ENCODE measurements at regions not wholly inside any gene's neighbourhood (a gene's known extent, or its start where the extent isn't known, plus 50 kb on each side); places are given as distances from the start of the nearest gene placed in this dataset.

- no peak for DNase-seq
These were observed 225.7 kb upstream of the PPP2R3A start for GRCh38 chr3:135739779-135740178.

DNA sequence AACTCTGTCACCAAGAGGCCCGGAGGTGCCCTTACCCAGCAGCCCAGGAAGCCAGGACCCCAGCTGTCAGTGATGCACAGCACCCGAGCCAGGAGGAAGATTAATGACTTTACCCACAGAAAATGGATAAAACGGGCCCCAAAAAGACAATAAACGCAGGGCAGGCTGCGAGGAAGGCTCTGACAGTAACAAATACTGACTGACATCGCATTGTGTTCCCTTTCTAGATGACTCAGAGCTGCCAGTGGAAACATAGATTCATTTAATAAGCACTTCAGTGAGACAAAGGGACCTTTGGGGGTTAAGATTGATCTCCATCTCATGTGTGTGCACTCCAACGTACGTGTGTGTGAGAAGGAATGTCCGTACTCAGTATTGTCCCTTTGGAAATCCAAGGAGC lies 225.3 kb upstream of the PPP2R3A start:
- DNase-seq, result no peak

- DNase-seq, result no peak
These were observed 224.8 kb upstream of the PPP2R3A start for GRCh38 chr3:135740751-135741150.

- no peak for DNase-seq
These were observed 213.5 kb upstream of the PPP2R3A start for GRCh38 chr3:135751991-135752390.

DNA sequence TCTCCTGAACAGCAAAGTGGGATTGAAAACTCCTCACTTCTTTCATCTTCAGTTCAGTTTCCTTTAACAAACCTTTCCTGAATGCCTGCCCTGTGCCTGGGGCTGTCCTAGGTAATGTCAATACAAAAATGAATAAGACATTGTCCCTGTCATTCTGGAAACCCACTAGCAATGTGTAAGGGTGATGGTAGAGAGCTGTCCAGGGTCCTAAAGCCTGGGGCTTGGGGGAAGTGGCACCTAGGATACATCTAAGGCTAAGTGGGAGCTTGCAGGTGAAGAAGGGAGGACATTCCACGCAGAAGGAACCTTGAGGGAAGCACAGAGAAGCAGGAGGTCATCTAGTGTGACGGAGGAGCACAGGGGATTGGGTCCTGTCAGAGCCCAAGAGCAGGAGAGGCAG lies 212.7 kb upstream of the PPP2R3A start:
- peak in 1 of 3 donors; percentile 8 for DNase-seq

DNA sequence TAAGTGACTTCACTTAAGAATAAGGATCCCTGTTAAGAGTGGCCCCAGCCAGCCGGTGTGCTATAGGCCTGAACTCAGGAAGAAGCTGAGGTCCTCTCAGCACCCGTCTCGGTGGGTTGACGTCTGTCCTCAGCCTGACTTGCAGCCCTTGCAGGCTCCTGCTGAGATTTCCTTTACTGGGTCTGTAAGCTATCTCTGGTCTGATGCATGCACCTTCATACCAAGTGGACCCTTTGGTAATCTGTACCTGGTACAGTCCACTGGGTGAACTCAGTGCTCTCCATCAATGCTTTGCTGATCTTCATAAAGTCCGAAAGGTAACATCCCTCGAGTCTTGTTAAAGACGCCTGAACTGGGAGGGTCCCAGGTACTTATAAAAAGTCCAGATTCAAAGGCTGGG lies 212.0 kb upstream of the PPP2R3A start:
- DNase-seq, result no peak

DNA sequence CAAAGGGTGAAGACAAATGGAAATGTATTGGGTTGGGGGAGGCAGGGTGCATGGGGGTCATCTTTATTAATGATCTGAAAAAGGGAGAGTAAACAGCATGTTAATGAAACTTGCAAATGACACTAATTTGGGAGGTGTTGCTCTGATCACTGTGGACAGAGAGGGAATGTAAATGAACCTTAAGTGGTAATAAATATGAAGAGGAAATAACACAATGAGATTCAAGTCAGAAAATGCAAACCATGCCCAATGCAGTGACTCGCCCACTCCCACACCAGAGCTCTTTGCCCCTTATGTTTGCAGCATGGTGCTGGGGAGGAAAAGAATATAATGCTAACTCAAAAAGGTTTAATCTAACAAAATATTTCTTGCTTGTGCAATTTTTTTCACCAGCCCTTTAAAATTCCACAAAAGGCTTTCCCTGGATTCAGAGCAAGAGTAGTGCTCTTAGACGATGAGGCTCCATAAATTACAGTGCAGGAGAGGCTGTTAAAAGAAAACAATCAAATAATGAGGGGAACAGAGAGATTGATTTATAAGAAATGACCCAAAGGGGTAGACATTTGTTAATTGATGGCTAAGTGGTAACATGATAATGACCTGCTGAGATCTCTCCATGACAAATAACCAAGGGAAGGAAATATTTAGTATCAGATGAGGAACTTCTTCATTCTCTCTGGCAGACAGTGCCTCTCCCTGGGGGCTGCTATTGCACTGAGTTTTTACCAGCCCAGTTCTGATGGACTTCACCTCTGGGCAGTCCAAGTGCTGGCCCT lies 210.0 kb upstream of the PPP2R3A start:
- DNase-seq, result no peak

DNA sequence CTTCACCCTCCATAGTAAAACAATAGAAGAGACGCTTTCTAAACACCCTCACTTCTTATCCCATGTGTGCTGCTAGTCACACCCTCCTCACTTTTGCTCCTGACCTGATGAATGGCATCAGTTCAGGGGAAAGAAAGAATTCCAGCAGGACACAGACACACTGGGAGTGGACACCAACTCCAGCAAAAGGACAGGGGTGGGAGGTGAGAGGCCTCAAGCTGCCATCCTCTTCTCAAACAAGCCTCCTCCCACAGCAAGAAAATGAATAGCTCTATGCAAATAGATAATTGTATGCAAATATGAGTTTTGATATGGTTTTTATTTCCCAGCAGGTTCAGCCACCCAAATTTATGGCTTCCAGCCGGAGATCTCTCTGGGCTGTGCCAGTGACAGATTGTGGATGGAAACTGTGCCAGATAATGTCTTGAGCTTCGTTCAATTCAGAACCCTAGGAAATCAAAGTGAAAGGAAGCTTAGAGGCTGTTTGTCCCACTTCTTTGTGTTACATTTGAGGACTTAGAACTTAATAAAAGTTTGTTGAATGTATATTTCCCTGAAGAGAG lies 209.3 kb upstream of the PPP2R3A start:
- no peak for DNase-seq

GRCh38 chr3:135757421-135757820 lies 208.1 kb upstream of the PPP2R3A start:
- no peak for DNase-seq

DNA sequence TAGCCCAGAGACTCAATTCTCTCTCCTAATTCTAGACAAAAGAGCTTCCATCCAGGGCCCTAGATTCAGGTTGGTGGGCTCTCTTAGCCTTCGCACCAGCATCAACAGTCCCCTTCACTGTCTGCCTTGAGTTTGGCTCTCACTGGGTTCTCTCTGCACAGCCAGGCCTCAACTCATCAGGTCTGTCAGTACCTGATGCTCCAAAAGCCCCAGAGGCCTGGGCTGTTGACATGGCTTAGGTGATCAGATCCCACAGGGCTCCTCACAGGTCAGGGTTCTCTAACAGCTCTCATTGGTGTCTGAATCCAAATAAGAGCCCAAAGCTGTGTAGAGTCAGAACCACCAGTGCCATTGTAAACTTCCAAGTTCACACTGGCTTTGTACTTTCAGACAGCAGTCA lies 206.6 kb upstream of the PPP2R3A start:
- no peak for DNase-seq

GRCh38 chr3:135759651-135760050 lies 205.9 kb upstream of the PPP2R3A start:
- no peak for DNase-seq

GRCh38 chr3:135760581-135760980 lies 204.9 kb upstream of the PPP2R3A start:
- no peak for DNase-seq

DNA sequence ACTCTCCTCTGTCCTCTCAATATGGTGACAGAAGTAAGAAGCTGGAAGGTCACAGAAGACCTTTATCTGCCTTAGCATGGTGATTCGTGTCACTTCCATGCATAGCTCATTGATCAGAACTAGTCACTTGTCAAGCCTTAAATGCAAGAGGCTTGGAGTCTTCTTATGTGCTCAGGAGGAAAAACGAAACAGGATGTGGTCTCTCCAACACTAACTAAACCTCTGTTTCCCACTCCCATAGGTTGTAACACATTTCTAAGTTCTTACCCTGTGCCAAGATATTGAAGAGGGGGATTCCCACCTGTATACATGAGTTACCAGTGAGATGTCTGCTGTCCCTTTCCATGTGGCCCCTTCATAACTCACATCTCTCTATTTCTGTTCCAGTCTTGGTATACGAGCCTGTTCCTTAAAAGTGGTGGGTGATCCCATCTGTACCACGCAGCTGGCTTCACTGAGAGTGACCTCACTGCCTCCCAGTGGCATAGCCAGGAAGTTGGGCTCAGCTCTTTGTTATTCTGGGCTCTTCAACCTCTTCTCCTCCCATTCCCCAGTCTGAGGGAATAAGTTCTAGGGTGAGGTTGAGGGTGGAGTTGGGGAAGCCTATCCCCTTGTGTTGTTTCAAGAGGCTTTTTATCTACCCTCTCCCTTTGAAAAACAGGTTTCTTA lies 203.2 kb upstream of the PPP2R3A start:
- DNase-seq, result no peak

GRCh38 chr3:135766115-135766514 lies 199.4 kb upstream of the PPP2R3A start:
- DNase-seq, result no peak

GRCh38 chr3:135771760-135772159 lies 193.8 kb upstream of the PPP2R3A start:
- DNase-seq, result no peak

DNA sequence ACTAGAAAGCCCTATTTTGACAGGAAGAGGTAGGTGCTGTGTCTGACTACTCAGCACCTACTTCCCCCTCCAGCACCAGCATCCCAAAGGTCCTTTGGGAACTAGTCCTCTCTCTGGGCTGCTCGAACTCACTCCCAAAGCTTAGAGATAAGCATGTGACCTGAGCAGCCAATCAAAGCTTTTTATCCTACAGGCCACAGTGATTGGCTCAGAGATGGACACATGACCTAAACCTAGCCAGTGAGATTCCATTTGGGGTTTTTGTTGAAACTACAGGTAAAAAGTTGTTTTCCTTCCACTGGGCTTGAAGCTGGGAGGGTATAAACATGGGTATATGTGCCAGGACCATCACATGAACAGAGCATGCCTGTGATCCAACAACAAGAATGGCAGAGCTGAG lies 186.5 kb upstream of the PPP2R3A start:
- DNase-seq, result no peak

DNA sequence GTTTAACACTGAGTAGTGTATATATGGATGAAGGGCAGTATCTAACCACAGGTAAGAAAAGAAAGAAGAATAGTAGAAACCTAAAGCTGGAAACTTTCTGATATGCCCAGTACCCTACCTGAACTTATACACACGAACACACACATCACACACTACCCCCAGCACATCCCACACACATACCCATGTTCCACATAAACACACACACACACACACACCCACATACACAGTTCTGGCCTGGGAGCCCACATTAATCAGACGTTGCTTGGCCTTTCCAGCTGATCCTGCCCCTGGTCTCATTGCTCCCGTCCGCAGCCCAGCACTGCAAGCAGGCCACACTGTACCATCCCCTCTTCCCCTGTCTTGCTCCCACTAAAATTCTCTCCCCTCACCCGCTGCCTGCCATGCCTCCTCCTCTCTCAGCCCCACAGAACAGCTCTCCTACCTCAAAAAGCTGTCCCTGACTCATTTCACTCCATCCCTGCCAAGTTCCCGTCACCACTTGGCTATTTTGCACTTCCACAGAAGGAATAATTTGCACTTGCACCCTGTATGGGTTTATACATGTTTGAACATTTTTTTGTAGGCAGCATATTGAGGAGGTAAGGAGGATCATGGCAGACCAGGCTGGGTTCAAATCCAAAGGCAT lies 185.8 kb upstream of the PPP2R3A start:
- peak in 1 of 3 donors; percentile 2 for DNase-seq

DNA sequence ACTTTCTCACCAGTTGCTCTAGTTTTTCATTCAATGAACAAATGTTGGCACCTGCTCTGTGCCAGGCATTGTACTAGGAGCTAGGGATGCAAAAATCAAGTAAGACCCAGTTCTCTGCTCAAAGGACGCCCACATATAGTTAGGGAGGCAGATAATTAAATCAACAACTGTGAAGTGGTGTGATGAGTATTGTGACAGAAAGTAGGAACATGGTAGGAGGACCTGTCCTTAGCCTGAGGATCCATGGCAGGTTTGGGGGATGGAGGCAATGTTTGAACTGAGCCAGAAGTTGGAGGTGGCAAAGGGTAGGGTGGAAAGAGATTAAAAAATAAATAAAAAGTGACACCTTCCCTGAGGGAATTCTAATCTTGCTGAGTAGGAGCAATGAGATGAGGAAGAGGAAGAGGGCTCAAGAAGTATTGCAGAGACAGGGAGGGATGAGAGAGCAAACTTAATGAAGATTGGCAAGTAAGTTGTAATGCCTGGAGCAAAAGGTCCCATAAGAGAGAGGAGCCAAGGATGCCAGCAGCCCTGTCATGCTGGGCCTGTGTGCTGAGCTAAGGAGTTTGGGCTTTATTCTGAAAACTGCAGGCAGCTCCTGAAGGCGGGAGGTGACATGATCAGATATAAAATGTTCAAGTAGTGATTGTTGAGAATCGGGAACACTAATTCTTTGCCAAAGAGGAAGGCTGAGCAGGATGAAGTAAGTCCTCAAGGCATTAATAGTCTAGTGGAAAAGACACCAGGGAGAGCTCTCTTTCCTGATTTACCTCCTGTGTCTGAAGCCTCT lies 184.3 kb upstream of the PPP2R3A start:
- no peak for DNase-seq

GRCh38 chr3:135784557-135784956 lies 181.0 kb upstream of the PPP2R3A start:
- no peak for DNase-seq

- DNase-seq, result no peak
These were observed 177.4 kb upstream of the PPP2R3A start for GRCh38 chr3:135788146-135788545.

GRCh38 chr3:135788978-135789377 lies 176.6 kb upstream of the PPP2R3A start:
- DNase-seq, result no peak

- DNase-seq, result no peak
These were observed 173.4 kb upstream of the PPP2R3A start for GRCh38 chr3:135792174-135792573.

Measured in muscle of back (tissue), 3 donors.